Hepatocyte (in vitro differentiated cells): ENCODE measurements at regions not wholly inside any gene's neighbourhood (a gene's known extent, or its start where the extent isn't known, plus 50 kb on each side); places are given as distances from the start of the nearest gene placed in this dataset.

Source experiments
- CTCF ChIP-seq: fragments of 200-600 bp; sonication (generic); IDR thresholded peaks from 2 replicates; pipeline ENCODE4 v1.5.1; 2016; ENCODE audit warnings: antibody characterized with exemption, mild to moderate bottlenecking; ENCODE audit not compliant: poor library complexity
- EZH2 ChIP-seq: fragments of 200-600 bp; sonication (generic); IDR thresholded peaks from 2 replicates; pipeline ENCODE4 v1.6.1; 2016; ENCODE audit warnings: antibody characterized with exemption, mild to moderate bottlenecking, borderline replicate concordance
- EZH2phosphoT487 ChIP-seq: fragments of 200-600 bp; sonication (generic); IDR thresholded peaks from one replicate; pipeline ENCODE4 v1.6.1; 2018; ENCODE audit warnings: antibody characterized with exemption, mild to moderate bottlenecking, low read depth, moderate library complexity; ENCODE audit not compliant: unreplicated experiment, severe bottlenecking

GRCh38 chr6:21409231-21409630 is 184.3 kb upstream of the SOX4 start:
- no peak for TF ChIP-seq CTCF
- no peak for TF ChIP-seq EZH2
- TF ChIP-seq EZH2phosphoT487, result no peak
